ENCODE measurements at regions not wholly inside any gene's neighbourhood (a gene's known extent, or its start where the extent isn't known, plus 50 kb on each side); places are given as distances from the start of the nearest gene placed in this dataset.

GRCh38 chr6:170187669-170188566, 103.0 kb downstream of the DLL1 start:
- H3K9me3 ChIP-seq, result no peaks in the 10 kb centered on the region
- no peak overlapping the region for H3K27ac ChIP-seq
- intact Hi-C loops (cut with DNase I; ENCODE audit: low total_unique reads), result no loop called here
- no peak overlapping the region for H3K4me3 ChIP-seq
- H3K27me3 ChIP-seq, result no peaks in the 10 kb centered on the region
- no peaks in the 10 kb centered on the region for H3K36me3 ChIP-seq
- TF ChIP-seq POLR2A (IDR thresholded peaks at IDR 0.05) (no peak), CTCF (IDR thresholded peaks at IDR 0.05) (no peak)
- H3K4me1 ChIP-seq, result no peaks in the 10 kb centered on the region
- DNase-seq, result no peak

- no peak overlapping the region for H3K27ac ChIP-seq
- intact Hi-C loops (cut with DNase I; ENCODE audit: low total_unique reads), result no loop called here
- H3K36me3 ChIP-seq, result no peaks in the 10 kb centered on the region
- H3K4me3 ChIP-seq, result no peak overlapping the region
- no peaks in the 10 kb centered on the region for H3K4me1 ChIP-seq
- no peak for DNase-seq
- no peaks in the 10 kb centered on the region for H3K9me3 ChIP-seq
- TF ChIP-seq CTCF (IDR thresholded peaks at IDR 0.05) (no peak), POLR2A (IDR thresholded peaks at IDR 0.05) (no peak)
- no peaks in the 10 kb centered on the region for H3K27me3 ChIP-seq
Measured at GRCh38 chr6:170186941-170187668, 103.8 kb downstream of the DLL1 start.

- Histone ChIP-seq H3K27ac (no peak overlapping the region), H3K9me3 (no peaks in the 10 kb centered on the region), H3K4me3 (no peak overlapping the region), H3K4me1 (no peaks in the 10 kb centered on the region), H3K36me3 (no peaks in the 10 kb centered on the region), H3K27me3 (no peaks in the 10 kb centered on the region)
- DNase-seq, result no peak
- no peak for TF ChIP-seq POLR2A (IDR thresholded peaks at IDR 0.05)
- no peak for TF ChIP-seq CTCF (IDR thresholded peaks at IDR 0.05)
- intact Hi-C loops (cut with DNase I; ENCODE audit: low total_unique reads), result no loop called here
Measured at GRCh38 chr6:170186006-170186935, 104.6 kb downstream of the DLL1 start.

GRCh38 chr6:170185175-170185978, 105.5 kb downstream of the DLL1 start:
- Histone ChIP-seq H3K27me3 (no peaks in the 10 kb centered on the region), H3K4me1 (no peaks in the 10 kb centered on the region), H3K4me3 (no peak overlapping the region), H3K36me3 (no peaks in the 10 kb centered on the region), H3K9me3 (no peaks in the 10 kb centered on the region), H3K27ac (no peak overlapping the region)
- intact Hi-C loops (cut with DNase I; ENCODE audit: low total_unique reads), result no loop called here
- no peak for TF ChIP-seq POLR2A (IDR thresholded peaks at IDR 0.05)
- no peak for TF ChIP-seq CTCF (IDR thresholded peaks at IDR 0.05)
- DNase-seq, result no peak
